Kasumi-1 (cell line): ENCODE measurements at regions not wholly inside any gene's neighbourhood (a gene's known extent, or its start where the extent isn't known, plus 50 kb on each side); places are given as distances from the start of the nearest gene placed in this dataset.

Experiments
- DNase-seq, 2 experiments: peaks; one replicate each; lab custom pipeline; 2025; lab: John Stamatoyannopoulos, UW

- no peak for DNase-seq
Observed at GRCh38 chr4:130485371-130485770, 1389.4 kb downstream of the C4orf33 start.

DNA sequence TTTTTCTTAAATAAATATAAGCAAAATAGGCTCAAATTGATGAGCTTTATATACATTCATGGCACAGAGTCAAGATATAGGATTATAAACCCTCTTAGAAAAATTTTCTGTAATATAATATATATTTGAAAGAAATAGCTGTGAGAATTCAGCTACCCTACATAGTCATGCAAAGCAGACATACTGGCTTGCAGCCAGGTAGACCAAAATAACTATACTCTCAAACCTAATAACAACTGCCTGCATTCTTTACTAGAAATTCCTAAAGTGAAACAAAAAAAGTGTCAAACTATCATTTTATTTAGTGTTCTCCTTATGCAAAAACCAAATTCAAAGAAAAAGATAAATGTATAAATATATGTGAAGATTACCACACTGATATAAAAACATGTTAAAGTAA, 1390.2 kb downstream of the C4orf33 start:
- DNase-seq: no peak

GRCh38 chr4:130486841-130487240, 1390.9 kb downstream of the C4orf33 start:
- no peak for DNase-seq

GRCh38 chr4:130510661-130511060, 1414.7 kb downstream of the C4orf33 start:
- no peak for DNase-seq

GRCh38 chr4:130511776-130512175, 1415.8 kb downstream of the C4orf33 start:
- DNase-seq: no peak

GRCh38 chr4:130524057-130524456, 1428.1 kb downstream of the C4orf33 start:
- DNase-seq: no peak

GRCh38 chr4:130530505-130530904, 1434.6 kb downstream of the C4orf33 start:
- no peak for DNase-seq

GRCh38 chr4:130534651-130535050, 1438.7 kb downstream of the C4orf33 start:
- no peak for DNase-seq

GRCh38 chr4:130542953-130543352, 1447.0 kb downstream of the C4orf33 start:
- no peak for DNase-seq

- DNase-seq: no peak
Observed at GRCh38 chr4:130545171-130545570, 1449.2 kb downstream of the C4orf33 start.

DNA sequence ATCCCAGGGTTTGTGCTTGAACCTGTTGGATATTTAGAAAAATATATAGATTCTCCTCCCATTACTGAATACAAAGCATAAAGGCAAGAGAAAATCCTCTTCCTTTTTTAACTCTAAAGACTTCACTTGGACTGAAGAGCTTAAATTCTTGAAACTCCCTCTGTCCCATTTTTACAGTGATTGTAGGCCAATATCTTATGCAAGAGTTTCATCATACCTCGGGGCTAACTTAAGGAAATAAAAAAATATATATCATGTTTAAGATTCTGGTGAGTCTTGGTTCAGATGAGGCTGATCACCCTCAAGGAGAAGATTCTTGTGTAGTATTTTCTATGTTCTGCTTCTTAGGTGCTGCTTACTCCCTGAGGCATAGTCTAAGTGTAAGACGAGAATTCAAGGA, 1449.6 kb downstream of the C4orf33 start:
- DNase-seq: no peak

- DNase-seq: no peak
Observed at GRCh38 chr4:130559268-130559667, 1463.3 kb downstream of the C4orf33 start.

DNA sequence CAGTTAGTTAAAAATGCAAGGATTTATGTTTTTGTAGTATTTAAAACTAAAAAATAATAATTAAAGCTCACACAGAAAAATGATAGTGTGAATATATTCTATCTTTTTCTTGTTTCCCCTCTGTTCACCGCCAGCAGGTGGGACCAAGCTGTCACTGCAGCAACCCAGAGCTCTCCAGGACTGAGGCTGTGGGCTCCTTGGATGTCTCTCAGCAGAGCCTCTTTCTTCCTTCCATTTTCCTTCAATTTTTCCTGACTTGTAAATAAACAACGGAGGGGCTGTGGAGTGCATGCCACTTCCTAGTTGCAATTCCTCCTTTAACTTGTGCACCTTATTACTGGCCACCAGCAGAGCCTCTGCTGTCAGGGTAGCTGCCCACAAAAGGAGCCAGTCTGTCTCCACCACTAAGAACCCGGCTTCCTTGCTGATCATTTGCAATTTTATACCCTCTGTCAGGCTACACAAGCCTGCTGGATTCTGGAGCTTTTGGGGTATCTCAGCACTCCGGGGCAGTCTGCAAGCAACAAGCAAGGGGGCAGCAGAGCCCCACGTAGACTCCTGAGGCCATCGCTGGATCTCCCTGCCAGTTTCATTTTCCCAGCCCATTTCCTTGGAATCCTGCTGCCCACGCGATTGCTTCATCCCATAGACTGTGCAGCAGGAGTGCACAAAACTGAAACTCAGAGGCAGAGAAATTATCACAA, 1467.4 kb downstream of the C4orf33 start:
- DNase-seq: no peak

- no peak for DNase-seq
Observed at GRCh38 chr4:130563889-130564418, 1468.0 kb downstream of the C4orf33 start.

- DNase-seq: no peak
Observed at GRCh38 chr4:130568746-130569145, 1472.8 kb downstream of the C4orf33 start.

GRCh38 chr4:130573742-130574141, 1477.8 kb downstream of the C4orf33 start:
- peak; percentile 5 to 17 for DNase-seq

DNA sequence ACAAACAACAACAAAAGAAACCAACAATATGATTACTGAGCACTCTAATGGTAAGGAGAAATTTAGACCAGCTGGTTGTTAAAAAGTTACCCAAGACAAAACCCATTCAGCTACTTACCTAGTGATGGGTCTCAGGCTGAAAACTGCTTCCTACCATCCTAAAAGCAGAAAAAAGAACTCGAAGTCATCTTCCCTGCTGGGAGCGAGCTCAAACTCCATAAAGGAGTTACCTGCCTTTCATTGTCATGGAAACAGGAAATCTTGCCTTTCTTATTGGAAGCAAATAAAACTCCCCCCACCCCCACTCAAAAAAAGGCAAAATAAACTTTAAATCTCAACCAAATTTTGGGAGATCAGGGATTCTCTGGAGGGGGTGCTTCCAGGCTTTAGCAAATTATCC, 1478.3 kb downstream of the C4orf33 start:
- DNase-seq: no peak

- DNase-seq: no peak
Observed at GRCh38 chr4:130576218-130576617, 1480.3 kb downstream of the C4orf33 start.

DNA sequence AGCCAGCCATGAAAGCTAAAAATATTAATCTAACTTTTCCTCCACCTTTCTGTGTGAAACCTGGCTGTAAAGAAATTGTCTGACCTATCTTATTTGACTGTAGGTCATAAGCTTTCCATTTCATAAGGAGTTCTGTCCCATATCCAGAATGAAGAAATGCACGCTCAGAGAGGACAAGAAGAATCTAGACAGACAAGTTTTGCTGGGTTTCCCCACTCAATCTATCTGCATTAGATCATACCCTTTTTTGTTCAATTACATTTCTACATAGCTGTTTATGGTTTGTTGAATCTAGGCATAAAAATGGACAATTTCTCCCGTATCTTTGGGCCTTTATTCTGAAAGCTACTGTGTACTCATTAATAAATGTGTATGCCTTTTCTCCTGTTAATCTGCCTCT, 1495.1 kb downstream of the C4orf33 start:
- DNase-seq: no peak

DNA sequence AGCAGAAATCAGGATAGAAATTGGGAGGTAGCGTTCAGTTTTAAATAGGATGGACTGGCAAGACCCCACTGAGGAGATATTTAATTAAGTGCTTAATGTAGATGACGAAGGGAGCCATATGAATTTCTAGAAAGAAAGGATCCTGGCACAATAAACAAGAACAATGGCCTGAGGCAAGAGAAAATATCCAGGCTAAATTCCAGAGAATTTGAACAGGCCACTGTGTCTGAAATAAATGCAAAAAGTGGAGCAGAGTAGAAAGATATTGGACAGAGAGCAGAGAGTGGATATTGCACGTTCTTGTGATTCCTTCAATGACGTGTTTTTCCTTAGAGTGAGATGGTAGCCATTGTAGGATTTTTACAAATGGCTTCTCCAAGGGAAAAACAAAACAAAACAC, 1504.8 kb downstream of the C4orf33 start:
- DNase-seq: no peak

- no peak for DNase-seq
Observed at GRCh38 chr4:130603043-130603442, 1507.1 kb downstream of the C4orf33 start.

- no peak for DNase-seq
Observed at GRCh38 chr4:130608121-130608520, 1512.2 kb downstream of the C4orf33 start.

DNA sequence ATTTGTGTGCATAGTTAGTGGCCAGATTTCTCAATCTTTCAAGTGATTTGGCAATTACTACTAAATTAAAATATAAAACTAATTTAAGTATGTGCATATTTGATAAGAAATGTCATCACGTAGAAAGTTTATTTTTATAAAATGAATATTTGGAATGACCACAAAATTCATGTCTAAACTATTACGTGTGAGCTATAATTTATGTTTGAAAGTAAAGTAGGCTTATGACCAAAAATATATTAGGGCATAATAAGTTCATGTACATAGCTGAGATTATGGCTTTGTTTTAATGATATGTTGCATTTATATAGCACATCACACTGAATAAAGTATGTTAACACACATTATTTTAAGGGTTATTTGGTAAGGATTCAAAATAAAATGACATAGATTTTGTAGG, 1532.6 kb downstream of the C4orf33 start:
- no peak for DNase-seq
